ENCODE measurements at regions not wholly inside any gene's neighbourhood (a gene's known extent, or its start where the extent isn't known, plus 50 kb on each side); places are given as distances from the start of the nearest gene placed in this dataset.
"Not testable (repeated sequence)": the region's sequence is repeated elsewhere in the genome, so short reads cannot be mapped to it uniquely, and the experiment has no call there.

GRCh38 chr5:18003312-18003711 lies 369.1 kb downstream of the TAF11L14 start:
- intact Hi-C loops (cut with micrococcal nuclease; ENCODE audit: unreplicated experiment), result no loop called here
- POLR2A ChIA-PET, result no interaction called here
- Histone ChIP-seq H3K4me3 (ENCODE audit: low read depth, low read length) (no peak overlapping the region), H3K4me1 (no peaks in the 10 kb centered on the region), H3K27me3 (replicated peaks; ENCODE audit: control insufficient read depth, insufficient read depth, low read length) (no peaks in the 10 kb centered on the region), H3K36me3 (ENCODE audit: control insufficient read depth, insufficient read depth, low read length) (no peaks in the 10 kb centered on the region), H3K9me3 (no peaks in the 10 kb centered on the region)
- H3K27ac Mint-ChIP-seq (ENCODE audit: unreplicated experiment), result no peak overlapping the region
- DNase-seq, result no peak
- H3K27me3 Mint-ChIP-seq (ENCODE audit: insufficient read depth, unreplicated experiment), result no peaks in the 10 kb centered on the region
- peaks cover 10% of the 10 kb centered on the region for H3K9me3 Mint-ChIP-seq (ENCODE audit: unreplicated experiment)
- no peak for TF ChIP-seq CTCF (IDR thresholded peaks at IDR 0.05; ENCODE audit: insufficient read depth in 1 of 2, low read depth in 1 of 2, low read length in 1 of 2, severe bottlenecking in 1 of 2, unreplicated experiment in 1 of 2)
- H3K4me1 Mint-ChIP-seq (ENCODE audit: low read depth, unreplicated experiment), result no peaks in the 10 kb centered on the region
- no peaks in the 10 kb centered on the region for H3K36me3 Mint-ChIP-seq (ENCODE audit: insufficient read depth, unreplicated experiment)
- CTCF ChIA-PET, result no interaction called here
- no peak overlapping the region for H3K4me3 Mint-ChIP-seq (ENCODE audit: unreplicated experiment)
- no TSS peak for BruUV-seq (replicated peaks)

- no peak for DNase-seq
Observed at GRCh38 chr5:18003784-18004183, 369.5 kb downstream of the TAF11L14 start.

GRCh38 chr5:18006235-18006634 lies 372.0 kb downstream of the TAF11L14 start:
- H3K27me3 Mint-ChIP-seq (ENCODE audit: insufficient read depth, unreplicated experiment); H3K36me3 Mint-ChIP-seq (ENCODE audit: insufficient read depth, unreplicated experiment); H3K4me3 ChIP-seq (ENCODE audit: low read depth, low read length); H3K36me3 ChIP-seq (ENCODE audit: control insufficient read depth, insufficient read depth, low read length); H3K9me3 ChIP-seq; H3K9me3 Mint-ChIP-seq (ENCODE audit: unreplicated experiment); POLR2A ChIA-PET; CTCF ChIA-PET; intact Hi-C loops (cut with micrococcal nuclease; ENCODE audit: unreplicated experiment); H3K4me3 Mint-ChIP-seq (ENCODE audit: unreplicated experiment); BruUV-seq (replicated peaks); DNase-seq; H3K4me1 Mint-ChIP-seq (ENCODE audit: low read depth, unreplicated experiment); H3K27me3 ChIP-seq (replicated peaks; ENCODE audit: control insufficient read depth, insufficient read depth, low read length); H3K27ac Mint-ChIP-seq (ENCODE audit: unreplicated experiment); H3K4me1 ChIP-seq: not testable (repeated sequence)

More at GRCh38 chr5:18003784-18004183, 369.5 kb downstream of the TAF11L14 start:
- Histone ChIP-seq H3K4me3 (ENCODE audit: low read depth, low read length) (no peak overlapping the region), H3K4me1 (no peaks in the 10 kb centered on the region), H3K27me3 (replicated peaks; ENCODE audit: control insufficient read depth, insufficient read depth, low read length) (no peaks in the 10 kb centered on the region), H3K36me3 (ENCODE audit: control insufficient read depth, insufficient read depth, low read length) (no peaks in the 10 kb centered on the region), H3K9me3 (no peaks in the 10 kb centered on the region)
- Mint-ChIP-seq H3K27me3 (ENCODE audit: insufficient read depth, unreplicated experiment) (no peaks in the 10 kb centered on the region), H3K36me3 (ENCODE audit: insufficient read depth, unreplicated experiment) (no peaks in the 10 kb centered on the region), H3K27ac (ENCODE audit: unreplicated experiment) (no peak overlapping the region), H3K4me1 (ENCODE audit: low read depth, unreplicated experiment) (no peaks in the 10 kb centered on the region), H3K9me3 (ENCODE audit: unreplicated experiment) (peaks cover 10% of the 10 kb centered on the region), H3K4me3 (ENCODE audit: unreplicated experiment) (no peak overlapping the region)
- intact Hi-C loops (cut with micrococcal nuclease; ENCODE audit: unreplicated experiment), result no loop called here
- no peak for TF ChIP-seq CTCF (IDR thresholded peaks at IDR 0.05; ENCODE audit: insufficient read depth in 1 of 2, low read depth in 1 of 2, low read length in 1 of 2, severe bottlenecking in 1 of 2, unreplicated experiment in 1 of 2)
- POLR2A ChIA-PET, result no interaction called here
- no TSS peak for BruUV-seq (replicated peaks)
- CTCF ChIA-PET, result interaction anchor here (0.6 kb wide), 1 partner anchor 118 kb away, joined by 3 read pairs; no protein-coding TSS in a partner anchor

- Mint-ChIP-seq H3K27me3 (ENCODE audit: insufficient read depth, unreplicated experiment) (no peaks in the 10 kb centered on the region), H3K4me3 (ENCODE audit: unreplicated experiment) (no peak overlapping the region), H3K36me3 (ENCODE audit: insufficient read depth, unreplicated experiment) (no peaks in the 10 kb centered on the region), H3K27ac (ENCODE audit: unreplicated experiment) (no peak overlapping the region), H3K9me3 (ENCODE audit: unreplicated experiment) (peaks cover 10% of the 10 kb centered on the region), H3K4me1 (ENCODE audit: low read depth, unreplicated experiment) (no peaks in the 10 kb centered on the region)
- H3K36me3 ChIP-seq (ENCODE audit: control insufficient read depth, insufficient read depth, low read length), result no peaks in the 10 kb centered on the region
- no peaks in the 10 kb centered on the region for H3K4me1 ChIP-seq
- no TSS peak for BruUV-seq (replicated peaks)
- no peak for DNase-seq
- ChIA-PET POLR2A (no interaction called here), CTCF (no interaction called here)
- no peak overlapping the region for H3K4me3 ChIP-seq (ENCODE audit: low read depth, low read length)
- H3K9me3 ChIP-seq, result no peaks in the 10 kb centered on the region
- no peaks in the 10 kb centered on the region for H3K27me3 ChIP-seq (replicated peaks; ENCODE audit: control insufficient read depth, insufficient read depth, low read length)
- TF ChIP-seq CTCF (IDR thresholded peaks at IDR 0.05; ENCODE audit: insufficient read depth in 1 of 2, low read depth in 1 of 2, low read length in 1 of 2, severe bottlenecking in 1 of 2, unreplicated experiment in 1 of 2), result no peak
- intact Hi-C loops (cut with micrococcal nuclease; ENCODE audit: unreplicated experiment), result no loop called here
Observed at GRCh38 chr5:18008940-18009339, 374.7 kb downstream of the TAF11L14 start.
